ENCODE measurements at regions not wholly inside any gene's neighbourhood (a gene's known extent, or its start where the extent isn't known, plus 50 kb on each side); places are given as distances from the start of the nearest gene placed in this dataset.
"Not testable (repeated sequence)": the region's sequence is repeated elsewhere in the genome, so short reads cannot be mapped to it uniquely, and the experiment has no call there.

DNA sequence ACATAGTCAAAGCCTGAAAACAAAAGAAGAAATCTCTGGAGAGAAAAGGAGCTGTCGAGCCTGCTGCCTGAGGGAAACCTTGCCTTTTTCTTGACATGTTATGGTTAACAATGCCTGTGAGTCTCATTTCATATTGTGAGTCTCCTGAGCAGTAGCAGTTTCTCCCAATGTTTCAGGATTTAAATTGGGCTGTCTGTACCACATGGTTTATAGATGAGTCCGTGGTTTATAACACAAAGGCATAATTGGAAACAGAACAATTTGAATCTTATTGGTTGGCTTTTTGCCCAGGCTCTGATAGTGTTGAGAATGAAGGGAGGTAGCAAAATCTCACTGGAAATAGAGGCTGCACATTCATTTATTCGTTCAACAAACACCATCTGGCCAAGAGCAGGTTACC lies 540.9 kb downstream of the RAB38 start:
- Histone ChIP-seq H3K9ac (ENCODE audit: insufficient read length, low read depth) (no peak overlapping the region), H3K27me3 (ENCODE audit: insufficient read depth, insufficient read length) (no peaks in the 10 kb centered on the region), H3K9me3 (ENCODE audit: insufficient read depth, low read length) (no peaks in the 10 kb centered on the region), H3K4me3 (ENCODE audit: insufficient read length, low read depth) (no peak overlapping the region), H3K4me1 (ENCODE audit: insufficient read depth, insufficient read length) (no peaks in the 10 kb centered on the region), H3K36me3 (ENCODE audit: insufficient read depth, insufficient read length, low read length) (no peaks in the 10 kb centered on the region)
- TF ChIP-seq SUZ12 (IDR thresholded peaks at IDR 0.05; ENCODE audit: extremely low read depth, insufficient read depth, insufficient read length), result no peak
- no peak for TF ChIP-seq YY1 (IDR thresholded peaks at IDR 0.05; ENCODE audit: insufficient read depth, insufficient read length)
- DNase-seq (ENCODE audit: low read depth, low spot score), result no peak

DNA sequence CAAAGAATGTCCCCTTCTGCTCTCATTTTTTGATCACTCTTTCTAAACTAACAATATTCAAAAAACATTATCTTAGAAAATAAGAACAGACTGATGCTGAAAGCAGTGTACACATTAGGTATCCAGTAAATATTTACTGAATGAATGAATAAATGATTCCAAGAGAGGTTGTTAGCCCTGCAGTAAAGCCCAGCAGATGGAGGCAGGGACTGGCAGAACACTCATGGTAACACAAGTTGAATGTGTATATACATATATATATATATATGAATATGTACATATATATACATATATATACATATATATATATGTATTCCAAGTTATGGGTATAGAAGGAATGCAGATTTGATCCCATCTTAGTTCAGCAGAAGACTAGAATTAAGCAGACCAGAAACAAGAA lies 546.3 kb downstream of the RAB38 start:
- Histone ChIP-seq H3K9me3 (ENCODE audit: insufficient read depth, low read length) (no peaks in the 10 kb centered on the region; the same call in 1 of the 2 replicates), H3K27me3 (ENCODE audit: insufficient read depth, insufficient read length) (no peaks in the 10 kb centered on the region), H3K36me3 (ENCODE audit: insufficient read depth, insufficient read length, low read length) (no peaks in the 10 kb centered on the region), H3K4me1 (ENCODE audit: insufficient read depth, insufficient read length) (no peaks in the 10 kb centered on the region), H3K9ac (ENCODE audit: insufficient read length, low read depth) (no peak overlapping the region), H3K4me3 (ENCODE audit: insufficient read length, low read depth) (no peak overlapping the region)
- no peak for DNase-seq (ENCODE audit: low read depth, low spot score)
- no peak for TF ChIP-seq ZNF274 (IDR thresholded peaks at IDR 0.05; ENCODE audit: low read depth, low read length)
- no peak for TF ChIP-seq SUZ12 (IDR thresholded peaks at IDR 0.05; ENCODE audit: extremely low read depth, insufficient read depth, insufficient read length)
- no peak for TF ChIP-seq YY1 (IDR thresholded peaks at IDR 0.05; ENCODE audit: insufficient read depth, insufficient read length)

DNA sequence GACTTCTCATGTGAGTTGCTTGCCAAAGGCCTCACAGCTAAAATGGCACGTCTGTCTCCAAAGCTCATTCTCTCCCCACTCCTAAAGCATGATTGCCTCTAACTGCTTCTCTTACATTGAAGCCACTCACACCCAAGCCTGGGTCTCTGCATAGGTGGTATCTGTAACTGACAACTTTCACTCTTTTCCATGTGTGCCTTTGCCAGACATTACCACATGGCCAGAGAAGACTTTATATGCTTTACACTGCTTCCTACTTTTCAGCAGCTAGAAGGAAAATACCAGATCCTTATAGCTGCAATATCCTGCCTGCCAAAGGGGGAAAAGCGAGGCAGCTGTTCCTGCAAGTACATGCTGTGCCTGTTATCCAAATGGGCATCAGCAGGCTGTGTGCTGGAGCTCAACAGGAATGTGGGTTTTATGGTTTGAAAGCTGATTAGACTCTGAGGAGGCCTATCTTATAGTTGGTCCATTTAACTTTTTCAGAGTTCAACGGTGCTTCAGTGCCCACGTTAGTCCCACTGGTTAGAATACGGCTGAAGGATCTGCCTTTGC lies 547.1 kb downstream of the RAB38 start:
- Histone ChIP-seq H3K9ac (ENCODE audit: insufficient read length, low read depth) (no peak overlapping the region), H3K4me3 (ENCODE audit: insufficient read length, low read depth) (no peak overlapping the region), H3K36me3 (ENCODE audit: insufficient read depth, insufficient read length, low read length) (no peaks in the 10 kb centered on the region), H3K27me3 (ENCODE audit: insufficient read depth, insufficient read length) (no peaks in the 10 kb centered on the region), H3K9me3 (ENCODE audit: insufficient read depth, low read length) (no peaks in the 10 kb centered on the region; the same call in 1 of the 2 replicates), H3K4me1 (ENCODE audit: insufficient read depth, insufficient read length) (no peaks in the 10 kb centered on the region)
- no peak for DNase-seq (ENCODE audit: low read depth, low spot score)
- no peak for TF ChIP-seq YY1 (IDR thresholded peaks at IDR 0.05; ENCODE audit: insufficient read depth, insufficient read length)

DNA sequence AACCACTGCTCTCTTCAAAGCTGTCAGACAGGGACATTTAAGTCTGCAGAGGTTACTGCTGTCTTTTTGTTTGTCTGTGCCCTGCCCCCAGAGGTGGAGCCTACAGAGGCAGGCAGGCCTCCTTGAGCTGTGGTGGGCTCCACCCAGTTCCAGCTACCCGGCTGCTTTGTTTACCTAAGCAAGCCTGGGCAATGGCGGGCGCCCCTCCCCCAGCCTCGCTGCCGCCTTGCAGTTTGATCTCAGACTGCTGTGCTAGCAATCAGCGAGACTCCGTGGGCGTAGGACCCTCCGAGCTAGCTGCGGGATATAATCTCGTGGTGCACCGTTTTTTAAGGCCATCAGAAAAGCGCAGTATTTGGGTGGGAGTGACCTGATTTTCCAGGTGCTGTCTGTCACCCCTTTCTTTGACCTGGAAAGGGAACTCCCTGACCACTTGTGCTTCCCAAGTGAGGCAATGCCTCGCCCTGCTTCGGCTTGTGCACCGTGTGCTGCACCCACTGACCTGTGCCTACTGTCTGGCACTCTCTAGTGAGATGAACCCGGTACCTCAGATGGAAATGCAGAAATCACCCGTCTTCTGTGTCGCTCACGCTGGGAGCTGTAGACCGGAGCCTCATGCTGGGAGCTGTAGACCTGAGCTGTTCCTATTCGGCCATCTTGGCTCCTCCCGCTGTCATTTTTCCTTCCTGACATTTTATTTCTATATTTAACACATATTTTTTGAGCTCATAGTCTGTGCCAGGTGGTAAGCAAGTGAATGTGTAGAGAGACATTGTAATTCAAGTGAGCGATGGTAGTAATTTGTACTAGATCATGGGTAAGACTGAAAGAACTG lies 551.5 kb downstream of the RAB38 start:
- not testable (repeated sequence) for H3K4me1 ChIP-seq (ENCODE audit: insufficient read depth, insufficient read length); H3K36me3 ChIP-seq (ENCODE audit: insufficient read depth, insufficient read length, low read length); DNase-seq (ENCODE audit: low read depth, low spot score); H3K4me3 ChIP-seq (ENCODE audit: insufficient read length, low read depth); H3K27me3 ChIP-seq (ENCODE audit: insufficient read depth, insufficient read length); H3K9ac ChIP-seq (ENCODE audit: insufficient read length, low read depth); H3K9me3 ChIP-seq (ENCODE audit: insufficient read depth, low read length)

DNA sequence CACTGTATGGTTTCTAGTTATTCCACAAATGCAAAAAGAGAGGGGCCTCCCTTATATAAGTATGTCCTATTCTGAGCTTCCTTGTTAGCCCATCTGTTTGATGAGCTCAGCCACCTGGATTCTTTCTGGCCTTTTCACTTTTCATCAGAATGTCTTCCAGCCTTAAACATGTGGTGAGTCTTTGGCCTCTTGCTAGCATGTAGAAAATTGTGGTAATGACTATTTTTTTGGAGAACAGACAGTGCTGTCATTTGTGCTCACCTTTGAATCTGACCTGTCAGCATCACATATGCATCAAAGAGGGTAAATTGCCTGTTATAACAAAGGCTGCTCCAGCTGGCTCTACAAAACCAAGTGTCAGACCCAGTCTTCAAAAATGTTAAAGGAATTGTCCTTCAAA lies 558.7 kb downstream of the RAB38 start:
- no peak for DNase-seq (ENCODE audit: low read depth, low spot score)
- H3K4me1 ChIP-seq (ENCODE audit: insufficient read depth, insufficient read length), result no peaks in the 10 kb centered on the region
- H3K36me3 ChIP-seq (ENCODE audit: insufficient read depth, insufficient read length, low read length), result no peaks in the 10 kb centered on the region
- no peak for TF ChIP-seq ZNF274 (IDR thresholded peaks at IDR 0.05; ENCODE audit: low read depth, low read length)
- no peak for TF ChIP-seq YY1 (IDR thresholded peaks at IDR 0.05; ENCODE audit: insufficient read depth, insufficient read length)
- no peak for TF ChIP-seq SUZ12 (IDR thresholded peaks at IDR 0.05; ENCODE audit: extremely low read depth, insufficient read depth, insufficient read length)
- H3K4me3 ChIP-seq (ENCODE audit: insufficient read length, low read depth), result no peak overlapping the region
- no peaks in the 10 kb centered on the region for H3K27me3 ChIP-seq (ENCODE audit: insufficient read depth, insufficient read length)
- H3K9ac ChIP-seq (ENCODE audit: insufficient read length, low read depth), result no peak overlapping the region
- H3K9me3 ChIP-seq (ENCODE audit: insufficient read depth, low read length), result no peaks in the 10 kb centered on the region

DNA sequence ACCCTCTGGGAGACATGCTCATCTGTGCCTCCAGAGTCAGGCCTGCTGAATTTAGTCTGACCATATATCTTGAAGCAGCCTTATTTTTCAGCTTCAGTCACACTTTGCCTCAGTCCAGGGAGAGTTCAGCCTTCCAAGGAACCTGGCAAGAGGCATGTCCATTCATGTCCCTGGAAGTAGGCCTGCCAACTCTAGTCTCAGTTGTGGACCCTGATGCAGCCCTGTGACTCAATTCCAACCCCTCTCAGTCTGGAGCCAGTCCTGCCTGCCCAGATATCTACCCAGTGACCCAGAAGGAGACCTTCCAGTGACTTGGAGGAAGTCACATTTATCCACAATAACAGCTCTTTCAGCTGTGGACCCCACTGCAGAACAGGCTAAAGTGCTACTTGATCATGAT lies 566.6 kb downstream of the TMEM135 start:
- no peaks in the 10 kb centered on the region for H3K36me3 ChIP-seq (ENCODE audit: insufficient read depth, insufficient read length, low read length)

DNA sequence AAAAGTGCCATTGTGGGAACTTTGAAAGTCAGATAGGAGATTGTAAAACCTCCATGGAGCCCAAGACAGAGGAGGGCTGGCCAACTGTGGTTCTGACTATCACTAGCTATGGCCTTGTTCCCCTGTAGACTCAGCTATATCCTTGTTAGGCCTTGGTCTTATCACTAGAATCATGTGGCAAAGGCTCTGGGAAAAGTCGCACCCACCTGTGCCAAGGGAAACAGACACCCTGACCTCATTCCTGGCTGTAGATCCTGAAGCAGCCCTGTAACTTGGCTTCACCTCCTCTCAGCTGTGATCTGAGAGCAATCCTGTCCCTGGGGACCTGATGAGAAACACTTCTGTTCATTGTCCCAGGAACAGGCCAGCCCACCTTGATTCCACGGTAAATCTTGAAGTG lies 566.2 kb downstream of the TMEM135 start:
- no peaks in the 10 kb centered on the region for H3K27me3 ChIP-seq (ENCODE audit: insufficient read depth, insufficient read length)

More for the DNA sequence above, 566.6 kb downstream of the TMEM135 start:
- H3K27me3 ChIP-seq (ENCODE audit: insufficient read depth, insufficient read length), result no peaks in the 10 kb centered on the region
- TF ChIP-seq SUZ12 (IDR thresholded peaks at IDR 0.05; ENCODE audit: extremely low read depth, insufficient read depth, insufficient read length), result no peak
- TF ChIP-seq YY1 (IDR thresholded peaks at IDR 0.05; ENCODE audit: insufficient read depth, insufficient read length), result no peak
- TF ChIP-seq ZNF274 (IDR thresholded peaks at IDR 0.05; ENCODE audit: low read depth, low read length), result no peak
- H3K4me3 ChIP-seq (ENCODE audit: insufficient read length, low read depth), result no peak overlapping the region
- no peaks in the 10 kb centered on the region for H3K9me3 ChIP-seq (ENCODE audit: insufficient read depth, low read length)
- H3K9ac ChIP-seq (ENCODE audit: insufficient read length, low read depth), result no peak overlapping the region
- no peak for DNase-seq (ENCODE audit: low read depth, low spot score)
- no peaks in the 10 kb centered on the region for H3K4me1 ChIP-seq (ENCODE audit: insufficient read depth, insufficient read length)

More for the DNA sequence above, 566.2 kb downstream of the TMEM135 start:
- Histone ChIP-seq H3K36me3 (ENCODE audit: insufficient read depth, insufficient read length, low read length) (no peaks in the 10 kb centered on the region), H3K4me3 (ENCODE audit: insufficient read length, low read depth) (no peak overlapping the region), H3K9ac (ENCODE audit: insufficient read length, low read depth) (no peak overlapping the region), H3K9me3 (ENCODE audit: insufficient read depth, low read length) (no peaks in the 10 kb centered on the region), H3K4me1 (ENCODE audit: insufficient read depth, insufficient read length) (no peaks in the 10 kb centered on the region)
- no peak for DNase-seq (ENCODE audit: low read depth, low spot score)
- TF ChIP-seq SUZ12 (IDR thresholded peaks at IDR 0.05; ENCODE audit: extremely low read depth, insufficient read depth, insufficient read length), result no peak
- TF ChIP-seq YY1 (IDR thresholded peaks at IDR 0.05; ENCODE audit: insufficient read depth, insufficient read length), result no peak
- TF ChIP-seq ZNF274 (IDR thresholded peaks at IDR 0.05; ENCODE audit: low read depth, low read length), result no peak
